ENCODE measurements at regions not wholly inside any gene's neighbourhood (a gene's known extent, or its start where the extent isn't known, plus 50 kb on each side); places are given as distances from the start of the nearest gene placed in this dataset.

DNA sequence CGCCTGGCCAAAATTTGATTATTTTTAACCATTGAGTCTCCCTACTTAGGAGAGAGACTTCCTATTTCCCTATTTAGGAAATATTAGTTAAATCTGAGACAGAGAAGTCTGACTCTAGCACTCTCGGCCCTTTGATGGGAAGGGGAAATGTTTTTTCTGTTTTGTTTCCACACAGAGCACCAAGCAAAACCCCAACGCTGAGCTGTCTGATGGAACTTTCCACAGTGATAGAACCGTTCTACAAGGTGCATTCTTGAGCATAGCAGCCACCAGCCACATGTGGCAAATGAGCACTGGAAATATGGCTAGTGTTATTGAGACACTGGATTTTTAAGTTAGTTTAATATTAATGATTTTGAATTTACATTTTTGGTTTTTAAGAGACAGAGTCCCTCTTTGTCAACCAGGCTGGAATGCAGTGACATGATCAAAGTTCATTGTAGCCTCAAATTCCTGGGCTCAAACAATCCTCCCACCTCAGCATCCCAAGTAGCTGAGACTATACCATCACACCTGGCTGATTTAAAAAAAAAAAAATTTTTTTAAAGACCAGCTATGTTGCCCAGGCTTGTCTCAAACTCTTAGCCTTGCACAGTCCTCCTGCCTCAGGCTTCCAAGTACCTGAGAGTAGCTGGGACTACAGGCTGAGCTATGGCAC lies 77.3 kb upstream of the GALNT2 start:
- Histone ChIP-seq H3K79me2 (ENCODE audit: control insufficient read depth, insufficient read depth, low read length) (no peaks in the 10 kb centered on the region), H3K27ac (ENCODE audit: control insufficient read depth, insufficient read depth, low read length) (no peak overlapping the region), H3K9ac (ENCODE audit: control insufficient read depth, extremely low read depth, insufficient read depth, low read length) (no peak overlapping the region), H3K4me2 (ENCODE audit: control insufficient read depth, extremely low read depth, insufficient read depth, low read depth, low read length) (no peak overlapping the region), H3K4me3 (ENCODE audit: control insufficient read depth in 2 of 3, extremely low read depth in 1 of 3, insufficient read depth in 2 of 3, low read depth in 1 of 3, low read length in 3 of 3) (no peak overlapping the region), H2AFZ (ENCODE audit: control insufficient read depth, low read length) (no peak overlapping the region), H3K9me3 (ENCODE audit: control insufficient read depth, low read depth, low read length) (no peaks in the 10 kb centered on the region), H4K20me1 (ENCODE audit: control insufficient read depth, extremely low read depth, insufficient read depth, low read length) (no peaks in the 10 kb centered on the region), H3K27me3 (ENCODE audit: control insufficient read depth, extremely low read depth, insufficient read depth, low read length) (no peaks in the 10 kb centered on the region), H3K9me1 (ENCODE audit: control insufficient read depth, extremely low read depth, insufficient read depth, low read length) (no peaks in the 10 kb centered on the region), H3K36me3 (ENCODE audit: control insufficient read depth in 2 of 2, extremely low read depth in 1 of 2, insufficient read depth in 2 of 2, low read length in 2 of 2) (no peaks in the 10 kb centered on the region), H3K4me1 (ENCODE audit: control insufficient read depth, extremely low read depth, insufficient read depth, low read length) (no peaks in the 10 kb centered on the region)
- TF ChIP-seq, protein P1, sequence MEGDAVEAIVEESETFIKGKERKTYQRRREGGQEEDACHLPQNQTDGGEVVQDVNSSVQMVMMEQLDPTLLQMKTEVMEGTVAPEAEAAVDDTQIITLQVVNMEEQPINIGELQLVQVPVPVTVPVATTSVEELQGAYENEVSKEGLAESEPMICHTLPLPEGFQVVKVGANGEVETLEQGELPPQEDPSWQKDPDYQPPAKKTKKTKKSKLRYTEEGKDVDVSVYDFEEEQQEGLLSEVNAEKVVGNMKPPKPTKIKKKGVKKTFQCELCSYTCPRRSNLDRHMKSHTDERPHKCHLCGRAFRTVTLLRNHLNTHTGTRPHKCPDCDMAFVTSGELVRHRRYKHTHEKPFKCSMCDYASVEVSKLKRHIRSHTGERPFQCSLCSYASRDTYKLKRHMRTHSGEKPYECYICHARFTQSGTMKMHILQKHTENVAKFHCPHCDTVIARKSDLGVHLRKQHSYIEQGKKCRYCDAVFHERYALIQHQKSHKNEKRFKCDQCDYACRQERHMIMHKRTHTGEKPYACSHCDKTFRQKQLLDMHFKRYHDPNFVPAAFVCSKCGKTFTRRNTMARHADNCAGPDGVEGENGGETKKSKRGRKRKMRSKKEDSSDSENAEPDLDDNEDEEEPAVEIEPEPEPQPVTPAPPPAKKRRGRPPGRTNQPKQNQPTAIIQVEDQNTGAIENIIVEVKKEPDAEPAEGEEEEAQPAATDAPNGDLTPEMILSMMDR (optimal IDR thresholded peaks at IDR 0.05 in 1 of 3, IDR thresholded peaks at IDR 0.05 in 1 of 3, conservative IDR thresholded peaks at IDR 0.05 in 1 of 3; ENCODE audit: extremely low read depth in 1 of 3, insufficient read depth in 2 of 3, low read length in 3 of 3), result no peak
- no peak for TF ChIP-seq EZH2 (IDR thresholded peaks at IDR 0.05; ENCODE audit: low read length)
- dilution Hi-C loops (cut with MboI; ENCODE audit: extremely low pct_ligation_motif_present, low sequenced_read_pairs), result no loop called here
- DNase-seq (ENCODE audit: low read depth, low spot score), result no peak
- no peak for FAIRE-seq

DNA sequence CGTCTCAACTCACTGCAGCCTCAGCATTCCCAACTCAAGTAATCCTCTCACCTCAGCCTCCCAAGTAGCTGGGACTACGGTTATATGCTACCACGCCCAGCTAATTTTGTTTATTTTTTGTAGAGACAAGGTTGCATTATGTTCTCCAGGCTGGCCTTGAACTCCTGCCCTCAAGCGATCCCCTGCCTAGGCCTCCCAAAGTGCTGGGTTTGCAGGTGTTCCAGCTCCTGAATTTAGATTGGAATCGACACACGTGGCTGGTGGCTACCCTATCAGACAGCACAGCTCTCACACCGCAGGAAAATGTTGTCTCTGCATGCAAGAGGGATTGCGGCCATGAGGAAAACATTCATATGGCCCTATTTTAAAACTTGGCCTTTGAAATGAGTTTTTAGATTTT lies 76.7 kb upstream of the GALNT2 start:
- H4K20me1 ChIP-seq (ENCODE audit: control insufficient read depth, extremely low read depth, insufficient read depth, low read length), result no peaks in the 10 kb centered on the region
- no peaks in the 10 kb centered on the region for H3K79me2 ChIP-seq (ENCODE audit: control insufficient read depth, insufficient read depth, low read length)
- dilution Hi-C loops (cut with MboI; ENCODE audit: extremely low pct_ligation_motif_present, low sequenced_read_pairs), result no loop called here
- TF ChIP-seq, protein P1 (optimal IDR thresholded peaks at IDR 0.05 in 1 of 3, IDR thresholded peaks at IDR 0.05 in 1 of 3, conservative IDR thresholded peaks at IDR 0.05 in 1 of 3; ENCODE audit: extremely low read depth in 1 of 3, insufficient read depth in 2 of 3, low read length in 3 of 3), result no peak
- TF ChIP-seq EZH2 (IDR thresholded peaks at IDR 0.05; ENCODE audit: low read length), result no peak
- DNase-seq (ENCODE audit: low read depth, low spot score) (no peak), FAIRE-seq (no peak)
- H3K4me3 ChIP-seq (ENCODE audit: control insufficient read depth in 2 of 3, extremely low read depth in 1 of 3, insufficient read depth in 2 of 3, low read depth in 1 of 3, low read length in 3 of 3), result no peak overlapping the region
- no peak overlapping the region for H2AFZ ChIP-seq (ENCODE audit: control insufficient read depth, low read length)
- no peaks in the 10 kb centered on the region for H3K36me3 ChIP-seq (ENCODE audit: control insufficient read depth in 2 of 2, extremely low read depth in 1 of 2, insufficient read depth in 2 of 2, low read length in 2 of 2)
- no peaks in the 10 kb centered on the region for H3K9me1 ChIP-seq (ENCODE audit: control insufficient read depth, extremely low read depth, insufficient read depth, low read length)
- no peaks in the 10 kb centered on the region for H3K4me1 ChIP-seq (ENCODE audit: control insufficient read depth, extremely low read depth, insufficient read depth, low read length)
- H3K9ac ChIP-seq (ENCODE audit: control insufficient read depth, extremely low read depth, insufficient read depth, low read length), result no peak overlapping the region
- H3K9me3 ChIP-seq (ENCODE audit: control insufficient read depth, low read depth, low read length), result no peaks in the 10 kb centered on the region
- no peak overlapping the region for H3K27ac ChIP-seq (ENCODE audit: control insufficient read depth, insufficient read depth, low read length)
- H3K27me3 ChIP-seq (ENCODE audit: control insufficient read depth, extremely low read depth, insufficient read depth, low read length), result no peaks in the 10 kb centered on the region
- no peak overlapping the region for H3K4me2 ChIP-seq (ENCODE audit: control insufficient read depth, extremely low read depth, insufficient read depth, low read depth, low read length)

All from keratinocyte (primary cell).